RWPE2 (cell line): ENCODE measurements at regions not wholly inside any gene's neighbourhood (a gene's known extent, or its start where the extent isn't known, plus 50 kb on each side); places are given as distances from the start of the nearest gene placed in this dataset.
A peak's percentile ranks its signal among the peaks of the same experiment; 100 is the strongest.
"Not testable (repeated sequence)": the region's sequence is repeated elsewhere in the genome, so short reads cannot be mapped to it uniquely, and the experiment has no call there.

ENCODE experiments used
- ATAC-seq: fragments of 200-7000 bp; cut with Tn5 transposase; 3 replicates; pipeline ENCODE4 v1.9.1; 2021; ENCODE audit warnings: low read depth
- DNase-seq: peaks from one replicate; pipeline ENCODE4 v3.0.0-alpha.2; 2020; ENCODE audit warnings: low spot score
- H3K27ac ChIP-seq: fragments of 450-650 bp; 2 replicates; pipeline ENCODE4 v1.5.1; 2017; ENCODE audit warnings: mild to moderate bottlenecking; ENCODE audit not compliant: poor library complexity, severe bottlenecking
- H3K27me3 ChIP-seq: fragments of 250-450 bp; sonication (Bioruptor Pico); 2 replicates; pipeline ENCODE4 v1.5.1; 2021; ENCODE audit warnings: mild to moderate bottlenecking, moderate library complexity; ENCODE audit not compliant: insufficient read depth, poor library complexity, severe bottlenecking
- H3K36me3 ChIP-seq: fragments of 250-450 bp; sonication (Bioruptor Pico); 2 replicates; pipeline ENCODE4 v1.5.1; 2020; ENCODE audit warnings: low read depth, mild to moderate bottlenecking, moderate library complexity
- H3K4me1 ChIP-seq: fragments of 250-450 bp; sonication (Bioruptor Pico); 2 replicates; pipeline ENCODE4 v1.5.1; 2021; ENCODE audit warnings: mild to moderate bottlenecking, moderate library complexity; ENCODE audit not compliant: insufficient read depth, poor library complexity, severe bottlenecking
- H3K4me3 ChIP-seq: fragments of 250-450 bp; sonication (Bioruptor Pico); 2 replicates; pipeline ENCODE4 v1.5.1; 2021; ENCODE audit warnings: mild to moderate bottlenecking, moderate library complexity; ENCODE audit not compliant: severe bottlenecking
- H3K9me3 ChIP-seq: fragments of 250-450 bp; sonication (Bioruptor Pico); 2 replicates; pipeline ENCODE4 v1.5.1; 2021; ENCODE audit warnings: mild to moderate bottlenecking, moderate library complexity; ENCODE audit not compliant: severe bottlenecking
- TF ChIP-seq, protein P1 (sequence below): fragments of 450-650 bp; IDR thresholded peaks from one replicate; pipeline ENCODE4 v1.5.1; 2017; ENCODE audit warnings: mild to moderate bottlenecking, moderate library complexity; ENCODE audit not compliant: poor library complexity, severe bottlenecking

DNA sequence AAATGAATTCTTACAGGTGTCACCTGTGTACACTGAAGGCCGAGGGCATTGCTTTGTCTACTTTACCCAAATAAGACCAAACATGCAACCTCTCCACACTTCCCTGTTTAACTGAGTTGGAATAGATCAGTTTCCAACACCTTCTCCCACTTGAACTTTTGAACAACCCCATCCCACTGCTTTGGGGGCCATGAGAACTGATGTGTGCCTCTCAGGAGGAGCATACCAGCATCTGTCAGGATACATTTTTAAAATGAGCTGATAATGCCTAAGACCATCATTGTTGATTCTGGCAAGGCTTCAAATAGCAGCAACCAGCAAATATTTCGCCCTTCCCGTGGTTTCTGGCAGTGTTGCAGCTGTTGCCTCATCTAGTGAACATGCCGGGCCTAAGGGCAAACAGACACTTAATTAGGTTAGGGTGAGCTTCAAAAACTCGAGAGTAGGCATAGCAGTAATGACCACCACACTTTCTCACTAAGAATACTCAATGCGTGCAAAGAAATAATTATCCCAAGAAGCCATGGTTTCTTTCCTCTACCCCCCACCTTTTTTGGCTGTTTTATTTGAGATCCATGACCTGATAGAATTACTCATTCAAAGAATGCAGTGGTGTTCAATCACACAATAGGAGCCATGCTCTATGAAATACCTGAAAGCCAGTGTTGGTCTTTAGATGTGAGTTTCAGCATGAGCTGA lies 63.7 kb downstream of the MAP10 start:
- Histone ChIP-seq H3K9me3 (no peaks in the 10 kb centered on the region), H3K27ac (peak overlapping the region; percentile 62), H3K4me1 (peaks cover 7% of the 10 kb centered on the region), H3K36me3 (no peaks in the 10 kb centered on the region), H3K4me3 (no peak overlapping the region), H3K27me3 (no peaks in the 10 kb centered on the region)
- TF ChIP-seq, protein P1, sequence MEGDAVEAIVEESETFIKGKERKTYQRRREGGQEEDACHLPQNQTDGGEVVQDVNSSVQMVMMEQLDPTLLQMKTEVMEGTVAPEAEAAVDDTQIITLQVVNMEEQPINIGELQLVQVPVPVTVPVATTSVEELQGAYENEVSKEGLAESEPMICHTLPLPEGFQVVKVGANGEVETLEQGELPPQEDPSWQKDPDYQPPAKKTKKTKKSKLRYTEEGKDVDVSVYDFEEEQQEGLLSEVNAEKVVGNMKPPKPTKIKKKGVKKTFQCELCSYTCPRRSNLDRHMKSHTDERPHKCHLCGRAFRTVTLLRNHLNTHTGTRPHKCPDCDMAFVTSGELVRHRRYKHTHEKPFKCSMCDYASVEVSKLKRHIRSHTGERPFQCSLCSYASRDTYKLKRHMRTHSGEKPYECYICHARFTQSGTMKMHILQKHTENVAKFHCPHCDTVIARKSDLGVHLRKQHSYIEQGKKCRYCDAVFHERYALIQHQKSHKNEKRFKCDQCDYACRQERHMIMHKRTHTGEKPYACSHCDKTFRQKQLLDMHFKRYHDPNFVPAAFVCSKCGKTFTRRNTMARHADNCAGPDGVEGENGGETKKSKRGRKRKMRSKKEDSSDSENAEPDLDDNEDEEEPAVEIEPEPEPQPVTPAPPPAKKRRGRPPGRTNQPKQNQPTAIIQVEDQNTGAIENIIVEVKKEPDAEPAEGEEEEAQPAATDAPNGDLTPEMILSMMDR, result no peak
- DNase-seq, result peak; percentile 68
- peak; percentile 90 for ATAC-seq

DNA sequence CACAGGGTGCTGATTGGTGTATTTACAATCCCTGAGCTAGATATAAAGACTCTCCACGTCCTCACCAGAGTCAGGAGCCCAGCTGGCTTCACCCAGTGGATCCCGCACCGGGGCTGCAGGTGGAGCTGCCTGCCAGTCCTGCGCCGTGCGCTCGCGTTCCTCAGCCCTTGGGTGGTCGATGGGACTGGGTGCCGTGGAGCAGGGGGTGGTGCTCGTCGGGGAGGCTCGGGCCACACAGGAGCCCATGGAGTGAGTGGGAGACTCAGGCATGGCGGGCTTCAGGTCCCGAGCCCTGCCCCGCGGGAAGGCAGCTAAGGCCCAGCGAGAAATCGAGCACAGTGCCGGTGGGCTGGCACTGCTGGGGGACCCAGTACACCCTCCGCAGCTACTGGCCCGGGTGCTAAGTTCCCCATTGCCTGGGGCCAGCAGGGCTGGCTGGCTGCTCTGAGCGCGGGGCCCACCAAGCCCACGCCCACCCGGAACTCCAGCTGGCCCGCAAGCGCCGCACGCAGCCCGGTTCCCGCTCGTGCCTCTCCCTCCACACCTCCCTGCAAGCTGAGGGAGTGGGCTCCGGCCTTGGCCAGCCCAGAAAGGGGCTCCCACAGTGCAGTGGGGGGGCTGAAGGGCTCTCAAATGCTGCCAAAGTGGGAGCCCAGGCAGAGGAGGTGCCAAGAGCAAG lies 66.2 kb downstream of the MAP10 start:
- H3K9me3 ChIP-seq, H3K27ac ChIP-seq, H3K36me3 ChIP-seq, H3K4me3 ChIP-seq, H3K27me3 ChIP-seq, DNase-seq, H3K4me1 ChIP-seq, ATAC-seq: not testable (repeated sequence)

DNA sequence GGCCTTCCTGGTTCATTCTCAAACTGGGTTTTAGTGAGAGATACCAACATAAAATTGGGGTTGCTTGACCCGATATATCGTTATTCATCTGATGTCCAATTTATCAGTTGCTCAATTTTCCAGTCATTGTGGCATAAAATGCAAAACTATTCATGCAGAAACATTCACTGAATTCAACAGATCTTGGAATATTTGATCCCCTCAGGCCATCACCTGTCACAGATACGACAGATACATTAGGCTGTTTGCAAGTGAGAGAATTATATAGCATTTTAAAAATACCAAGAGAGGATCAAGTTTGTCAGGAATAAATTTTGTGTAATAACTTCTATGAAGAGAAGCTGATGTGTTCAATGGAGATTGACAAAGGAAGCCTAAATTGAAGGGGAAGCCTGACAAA lies 67.1 kb downstream of the MAP10 start:
- Histone ChIP-seq H3K27ac (no peak overlapping the region), H3K36me3 (no peaks in the 10 kb centered on the region), H3K9me3 (no peaks in the 10 kb centered on the region), H3K27me3 (no peaks in the 10 kb centered on the region), H3K4me3 (no peak overlapping the region), H3K4me1 (peaks cover 7% of the 10 kb centered on the region)
- ATAC-seq, result no peak
- TF ChIP-seq, protein P1, result no peak
- no peak for DNase-seq

DNA sequence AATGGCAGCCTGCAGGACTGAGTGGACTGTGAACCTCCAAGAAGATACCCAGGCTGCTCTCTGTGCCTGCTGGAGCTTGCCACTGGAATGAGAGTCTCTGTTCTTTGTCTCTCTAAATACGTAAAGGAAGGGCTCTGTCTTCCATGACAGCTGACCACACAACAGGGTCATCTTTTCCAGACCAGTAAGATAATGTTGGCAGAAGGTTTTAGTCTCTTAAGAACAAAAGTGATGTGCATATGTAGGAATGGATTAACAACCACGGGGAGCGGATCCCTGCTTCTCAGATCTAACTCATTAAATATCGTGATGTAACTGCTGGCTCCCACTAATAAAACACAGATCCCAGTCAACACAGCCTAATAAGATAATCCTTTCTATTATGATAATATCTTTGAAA lies 67.5 kb downstream of the MAP10 start:
- Histone ChIP-seq H3K27ac (no peak overlapping the region), H3K4me3 (no peak overlapping the region), H3K4me1 (peaks cover 7% of the 10 kb centered on the region), H3K27me3 (no peaks in the 10 kb centered on the region), H3K36me3 (no peaks in the 10 kb centered on the region), H3K9me3 (no peaks in the 10 kb centered on the region)
- DNase-seq (no peak), ATAC-seq (no peak)
- TF ChIP-seq, protein P1, result no peak

DNA sequence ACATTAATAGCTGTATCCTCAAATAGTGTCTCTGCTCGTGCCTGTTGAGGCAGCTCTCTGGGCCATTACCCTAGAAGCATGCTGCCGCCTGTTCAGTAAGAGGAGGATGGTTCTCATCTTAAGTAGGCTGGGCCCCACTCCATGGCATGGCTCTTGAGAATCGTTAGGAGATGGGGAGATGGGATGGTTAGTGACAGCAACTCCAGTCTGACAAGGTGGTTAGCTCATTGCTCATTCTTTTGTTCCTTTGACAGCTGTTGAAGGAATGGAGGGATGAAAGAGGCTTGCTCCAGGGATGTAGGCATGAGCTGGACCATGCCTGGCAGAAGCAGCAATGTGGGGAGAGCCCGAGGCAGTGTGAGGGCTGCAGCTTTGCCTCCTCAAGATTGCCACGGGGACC lies 68.2 kb downstream of the MAP10 start:
- H3K36me3 ChIP-seq, result no peaks in the 10 kb centered on the region
- ATAC-seq (no peak), DNase-seq (no peak)
- peaks cover 7% of the 10 kb centered on the region for H3K4me1 ChIP-seq
- TF ChIP-seq, protein P1, result no peak
- H3K9me3 ChIP-seq, result no peaks in the 10 kb centered on the region
- no peak overlapping the region for H3K4me3 ChIP-seq
- no peaks in the 10 kb centered on the region for H3K27me3 ChIP-seq
- no peak overlapping the region for H3K27ac ChIP-seq
